H1 (cell line): ENCODE measurements at regions not wholly inside any gene's neighbourhood (a gene's known extent, or its start where the extent isn't known, plus 50 kb on each side); places are given as distances from the start of the nearest gene placed in this dataset.

Source experiments
- CBX8 ChIP-seq: fragments of 300-800, 300-1000 bp; sonication (generic); IDR thresholded peaks from 2 replicates; pipeline ENCODE4 v1.7.1; 2016; ENCODE audit warnings: low read depth, low read length, borderline replicate concordance
- CTCF ChIP-seq, 3 experiments: IDR thresholded peaks; 1 replicate in 2 of 3; 2 replicates in 1 of 3; pipeline versions ENCODE4 v1.5.1 to v1.6.1; 2011; ENCODE audit warnings: low read length in 3 of 3, mild to moderate bottlenecking in 3 of 3, inconsistent platforms in 2 of 3, low read depth in 1 of 3, moderate library complexity in 1 of 3; ENCODE audit not compliant: insufficient read depth in 1 of 3; ENCODE audit errors: control extremely low read depth in 1 of 3
- EP300 ChIP-seq, 2 experiments: IDR thresholded peaks; 1 replicate in 1 of 2; 2 replicates in 1 of 2; pipeline ENCODE4 v1.6.1; 2011 to 2012; ENCODE audit warnings: low read depth in 2 of 2, low read length in 2 of 2, mild to moderate bottlenecking in 2 of 2, borderline replicate concordance in 1 of 2, inconsistent platforms in 1 of 2, moderate library complexity in 1 of 2
- EZH2 ChIP-seq: fragments of 200-600 bp; sonication (generic); IDR thresholded peaks from 2 replicates; pipeline ENCODE4 v1.7.1; 2012; ENCODE audit warnings: low read depth, mild to moderate bottlenecking, moderate library complexity, low read length, inconsistent platforms; ENCODE audit not compliant: severe bottlenecking
- NRF1 ChIP-seq: IDR thresholded peaks from 2 replicates; pipeline ENCODE4 v1.6.1; 2011; ENCODE audit warnings: mild to moderate bottlenecking, low read depth, low read length, improper control_type of control experiment
- POLR2A ChIP-seq, 2 experiments: IDR thresholded peaks; 1 replicate in 1 of 2; 2 replicates in 1 of 2; pipeline ENCODE4 v1.6.1; 2011; ENCODE audit warnings: low read depth in 2 of 2, low read length in 2 of 2, mild to moderate bottlenecking in 2 of 2; ENCODE audit errors: control extremely low read depth in 1 of 2
- SIX5 ChIP-seq: IDR thresholded peaks from 2 replicates; pipeline ENCODE4 v1.6.1; 2011; ENCODE audit warnings: mild to moderate bottlenecking, low read depth, low read length
- ZNF274 ChIP-seq: IDR thresholded peaks from 2 replicates; pipeline ENCODE4 v1.7.0; 2012; ENCODE audit warnings: low read length, borderline replicate concordance; ENCODE audit errors: extremely low read depth

GRCh38 chr6:74320715-74321114 is 624.7 kb downstream of the CD109 start:
- no peak for TF ChIP-seq CTCF (IDR thresholded peaks at IDR 0.05; ENCODE audit: control extremely low read depth in 1 of 3, insufficient read depth in 1 of 3, low read depth in 1 of 3, low read length in 3 of 3)
- TF ChIP-seq POLR2A (IDR thresholded peaks at IDR 0.05; ENCODE audit: control extremely low read depth in 1 of 2, low read depth in 2 of 2, low read length in 2 of 2), result no peak
- TF ChIP-seq NRF1, result no peak
- TF ChIP-seq ZNF274, result no peak
- no peak for TF ChIP-seq CBX8
- TF ChIP-seq EP300 (IDR thresholded peaks at IDR 0.05; ENCODE audit: borderline replicate concordance in 1 of 2, low read depth in 2 of 2, low read length in 2 of 2), result no peak
- TF ChIP-seq EZH2, result no peak
- TF ChIP-seq SIX5, result no peak
